ENCODE measurements at regions not wholly inside any gene's neighbourhood (a gene's known extent, or its start where the extent isn't known, plus 50 kb on each side); places are given as distances from the start of the nearest gene placed in this dataset.

DNA sequence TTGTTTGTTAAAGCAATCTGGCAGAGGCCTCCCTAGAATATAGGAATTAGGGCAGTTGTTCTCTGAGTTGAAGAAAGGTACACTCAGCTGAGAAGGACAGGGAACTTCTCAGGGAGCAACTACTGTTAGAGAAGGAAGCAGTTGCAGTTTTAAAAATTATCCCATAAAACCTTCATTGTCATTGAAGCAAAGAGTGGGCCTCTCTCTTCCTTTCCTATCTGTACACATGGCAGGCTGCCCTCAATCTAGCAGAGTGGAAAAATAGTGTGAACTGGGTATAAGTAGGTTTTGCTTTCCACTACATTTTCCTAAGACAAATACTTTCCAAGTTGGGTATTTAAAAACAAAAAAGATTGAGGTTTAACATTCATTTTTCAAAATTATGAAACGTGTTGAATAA, 236.7 kb upstream of the KLF14 start:
- TF ChIP-seq POLR2AphosphoS5 (IDR thresholded peaks at IDR 0.05) (no peak), POLR2A (IDR thresholded peaks at IDR 0.05; ENCODE audit: low read depth) (no peak)
- TF ChIP-seq, protein P1, sequence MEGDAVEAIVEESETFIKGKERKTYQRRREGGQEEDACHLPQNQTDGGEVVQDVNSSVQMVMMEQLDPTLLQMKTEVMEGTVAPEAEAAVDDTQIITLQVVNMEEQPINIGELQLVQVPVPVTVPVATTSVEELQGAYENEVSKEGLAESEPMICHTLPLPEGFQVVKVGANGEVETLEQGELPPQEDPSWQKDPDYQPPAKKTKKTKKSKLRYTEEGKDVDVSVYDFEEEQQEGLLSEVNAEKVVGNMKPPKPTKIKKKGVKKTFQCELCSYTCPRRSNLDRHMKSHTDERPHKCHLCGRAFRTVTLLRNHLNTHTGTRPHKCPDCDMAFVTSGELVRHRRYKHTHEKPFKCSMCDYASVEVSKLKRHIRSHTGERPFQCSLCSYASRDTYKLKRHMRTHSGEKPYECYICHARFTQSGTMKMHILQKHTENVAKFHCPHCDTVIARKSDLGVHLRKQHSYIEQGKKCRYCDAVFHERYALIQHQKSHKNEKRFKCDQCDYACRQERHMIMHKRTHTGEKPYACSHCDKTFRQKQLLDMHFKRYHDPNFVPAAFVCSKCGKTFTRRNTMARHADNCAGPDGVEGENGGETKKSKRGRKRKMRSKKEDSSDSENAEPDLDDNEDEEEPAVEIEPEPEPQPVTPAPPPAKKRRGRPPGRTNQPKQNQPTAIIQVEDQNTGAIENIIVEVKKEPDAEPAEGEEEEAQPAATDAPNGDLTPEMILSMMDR (IDR thresholded peaks at IDR 0.05), result no peak

All from esophagus muscularis mucosa (tissue), 3 donors.